AG10803 (cell line): ENCODE measurements at regions not wholly inside any gene's neighbourhood (a gene's known extent, or its start where the extent isn't known, plus 50 kb on each side); places are given as distances from the start of the nearest gene placed in this dataset.

Experiments
- DNase-seq: peaks from one replicate; pipeline ENCODE4 v3.0.0; 2010; ENCODE audit warnings: low read depth
- H3K4me3 ChIP-seq: 2 replicates; pipeline ENCODE4 v1.5.1; 2011; ENCODE audit warnings: mild to moderate bottlenecking, low read length, control low read depth
- TF ChIP-seq, protein P1 (sequence below): conservative IDR thresholded peaks from 2 replicates; pipeline ENCODE4 v1.5.1; 2011; ENCODE audit warnings: mild to moderate bottlenecking, low read length, control low read depth, inconsistent platforms

DNA sequence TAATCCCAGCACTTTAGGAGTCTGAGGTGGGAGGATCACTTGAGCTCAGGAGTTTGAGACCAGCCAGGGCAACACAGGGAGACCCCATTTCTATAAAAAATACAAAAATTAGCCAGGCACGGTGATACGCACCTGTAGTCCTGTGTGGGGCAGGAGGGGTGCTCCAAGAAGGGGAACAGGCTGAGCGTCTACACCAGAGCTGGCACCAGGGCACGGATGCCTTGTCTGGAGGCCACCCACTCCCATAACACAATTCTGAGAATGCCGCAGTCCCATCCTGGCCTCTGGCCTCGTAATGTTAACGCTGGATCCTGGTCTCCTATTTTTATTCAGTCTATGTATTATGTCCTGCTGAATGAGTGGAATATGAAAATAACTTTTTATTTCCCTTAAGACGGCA is 161.3 kb downstream of the WSCD1 start:
- DNase-seq, result no peak
- TF ChIP-seq, protein P1, sequence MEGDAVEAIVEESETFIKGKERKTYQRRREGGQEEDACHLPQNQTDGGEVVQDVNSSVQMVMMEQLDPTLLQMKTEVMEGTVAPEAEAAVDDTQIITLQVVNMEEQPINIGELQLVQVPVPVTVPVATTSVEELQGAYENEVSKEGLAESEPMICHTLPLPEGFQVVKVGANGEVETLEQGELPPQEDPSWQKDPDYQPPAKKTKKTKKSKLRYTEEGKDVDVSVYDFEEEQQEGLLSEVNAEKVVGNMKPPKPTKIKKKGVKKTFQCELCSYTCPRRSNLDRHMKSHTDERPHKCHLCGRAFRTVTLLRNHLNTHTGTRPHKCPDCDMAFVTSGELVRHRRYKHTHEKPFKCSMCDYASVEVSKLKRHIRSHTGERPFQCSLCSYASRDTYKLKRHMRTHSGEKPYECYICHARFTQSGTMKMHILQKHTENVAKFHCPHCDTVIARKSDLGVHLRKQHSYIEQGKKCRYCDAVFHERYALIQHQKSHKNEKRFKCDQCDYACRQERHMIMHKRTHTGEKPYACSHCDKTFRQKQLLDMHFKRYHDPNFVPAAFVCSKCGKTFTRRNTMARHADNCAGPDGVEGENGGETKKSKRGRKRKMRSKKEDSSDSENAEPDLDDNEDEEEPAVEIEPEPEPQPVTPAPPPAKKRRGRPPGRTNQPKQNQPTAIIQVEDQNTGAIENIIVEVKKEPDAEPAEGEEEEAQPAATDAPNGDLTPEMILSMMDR, result no peak
- no peak overlapping the region for H3K4me3 ChIP-seq

DNA sequence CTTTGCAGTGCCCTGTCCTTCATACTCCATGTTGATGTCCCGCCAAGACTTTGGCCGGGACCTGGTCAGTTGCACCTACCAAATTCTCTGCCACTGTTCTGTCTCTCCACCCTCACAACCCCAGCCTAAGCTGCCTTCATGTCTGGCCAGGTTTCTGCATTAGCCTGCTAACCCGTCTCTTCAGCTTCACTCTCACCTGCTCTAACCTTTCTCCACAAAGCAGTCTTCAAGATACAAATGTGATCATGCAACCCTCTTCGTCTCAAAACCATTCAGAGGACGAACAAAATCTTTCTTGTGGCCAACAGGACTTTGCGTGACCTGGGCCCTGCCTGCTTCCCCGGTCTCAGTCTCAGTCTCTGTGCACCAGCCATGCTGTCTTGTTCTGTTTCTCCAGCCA is 148.2 kb downstream of the WSCD1 start:
- no peak overlapping the region for H3K4me3 ChIP-seq
- TF ChIP-seq, protein P1, result no peak
- no peak for DNase-seq

GRCh38 chr17:6215071-6216035 is 145.2 kb downstream of the WSCD1 start:
- TF ChIP-seq, protein P1, result no peak
- DNase-seq, result no peak

GRCh38 chr17:6213859-6214258 is 143.7 kb downstream of the WSCD1 start:
- TF ChIP-seq, protein P1, result no peak
- no peak overlapping the region for H3K4me3 ChIP-seq
- no peak for DNase-seq

More at GRCh38 chr17:6215071-6216035, 145.2 kb downstream of the WSCD1 start:
- H3K4me3 ChIP-seq, result no peak overlapping the region

GRCh38 chr17:6212766-6213165 is 142.6 kb downstream of the WSCD1 start:
- no peak overlapping the region for H3K4me3 ChIP-seq

DNA sequence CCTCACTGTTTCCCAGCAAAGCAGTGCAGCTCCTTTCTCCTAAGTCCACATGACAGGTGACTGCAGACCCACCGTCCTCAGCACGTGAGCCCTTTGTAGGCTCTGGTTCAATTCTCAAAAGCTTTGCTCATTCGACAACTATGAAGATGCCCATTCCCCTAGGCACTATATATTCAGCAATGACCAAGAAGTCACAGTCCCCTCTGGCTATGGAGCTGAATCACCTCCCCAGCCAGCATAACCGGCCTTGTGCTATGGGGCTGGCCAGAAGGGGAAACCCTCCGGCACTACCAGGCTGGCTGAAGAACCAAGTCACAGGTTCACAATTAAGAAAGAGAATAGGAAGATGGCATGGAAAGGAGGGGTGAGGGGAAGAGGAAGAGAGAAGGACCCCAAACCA is 139.7 kb downstream of the WSCD1 start:
- H3K4me3 ChIP-seq, result no peak overlapping the region
- TF ChIP-seq, protein P1, result no peak
- no peak for DNase-seq

More at GRCh38 chr17:6212766-6213165, 142.6 kb downstream of the WSCD1 start:
- no peak for DNase-seq
- TF ChIP-seq, protein P1, result no peak
